ENCODE measurements at regions not wholly inside any gene's neighbourhood (a gene's known extent, or its start where the extent isn't known, plus 50 kb on each side); places are given as distances from the start of the nearest gene placed in this dataset.

DNA sequence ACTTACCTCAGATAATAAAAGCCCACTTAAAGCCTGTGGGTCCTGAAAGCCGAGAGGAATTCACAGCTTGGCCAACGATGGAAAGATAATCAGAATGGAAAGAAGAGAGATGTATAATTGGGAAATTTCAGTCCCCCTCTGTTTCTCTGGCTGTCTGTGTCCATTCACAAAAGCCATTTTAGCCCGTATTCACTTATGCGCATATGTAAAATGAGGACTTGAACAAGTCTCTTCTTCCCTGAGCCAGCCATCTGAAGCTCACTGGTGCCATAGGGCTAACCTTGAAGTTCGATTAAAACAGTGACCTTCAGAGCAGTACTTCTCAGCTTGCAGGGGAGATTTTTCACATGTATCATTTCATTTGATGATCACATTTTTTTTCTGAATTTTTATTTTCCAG, 527.2 kb downstream of the GRIN2A start:
- no peak overlapping the region for H3K27ac ChIP-seq (ENCODE audit: insufficient read depth, low read depth, low read length)
- TF ChIP-seq CTCF (IDR thresholded peaks at IDR 0.05; ENCODE audit: extremely low read depth in 1 of 2, insufficient read depth in 1 of 2, low read depth in 1 of 2, low read length in 2 of 2) (no peak), EZH2 (IDR thresholded peaks at IDR 0.05; ENCODE audit: borderline replicate concordance, low read depth, low read length, severe bottlenecking) (no peak), MAX (IDR thresholded peaks at IDR 0.05; ENCODE audit: insufficient read depth, insufficient read length) (no peak), POLR2A (IDR thresholded peaks at IDR 0.05; ENCODE audit: low read depth, low read length) (no peak), FOS (IDR thresholded peaks at IDR 0.05; ENCODE audit: borderline replicate concordance, insufficient read depth, low read length) (no peak), GATA2 (IDR thresholded peaks at IDR 0.05; ENCODE audit: insufficient read depth, insufficient read length, low read depth, low read length) (no peak), JUN (IDR thresholded peaks at IDR 0.05; ENCODE audit: borderline replicate concordance, insufficient read depth, insufficient read length, low read depth) (no peak), MYC (IDR thresholded peaks at IDR 0.05; ENCODE audit: low read depth, low read length) (no peak), POLR2AphosphoS5 (IDR thresholded peaks at IDR 0.05; ENCODE audit: insufficient read depth, low read depth, low read length) (no peak)
- no peaks in the 10 kb centered on the region for H3K27me3 ChIP-seq (ENCODE audit: control insufficient read depth in 2 of 2, insufficient read depth in 2 of 2, low read length in 2 of 2)
- dilution Hi-C loops (cut with MboI; ENCODE audit: extremely low pct_ligation_motif_present, low sequenced_read_pairs) = no loop called here
- no peak for FAIRE-seq
- H3K9me3 ChIP-seq (replicated peaks; ENCODE audit: control insufficient read depth, insufficient read depth, low read length) = no peaks in the 10 kb centered on the region
- no peaks in the 10 kb centered on the region for H4K20me1 ChIP-seq (replicated peaks; ENCODE audit: control insufficient read depth, extremely low read depth, insufficient read depth, low read length)
- H3K9me1 ChIP-seq (replicated peaks; ENCODE audit: control insufficient read depth, extremely low read depth, insufficient read depth, low read length) = no peaks in the 10 kb centered on the region
- no peaks in the 10 kb centered on the region for H3K79me2 ChIP-seq (ENCODE audit: control insufficient read depth, insufficient read depth, low read length)
- no peaks in the 10 kb centered on the region for H3K36me3 ChIP-seq (ENCODE audit: control insufficient read depth in 2 of 2, extremely low read depth in 1 of 2, insufficient read depth in 2 of 2, low read length in 2 of 2)
- no peak overlapping the region for H3K9ac ChIP-seq (replicated peaks; ENCODE audit: extremely low read depth, insufficient read depth, low read length)
- intact Hi-C loops (cut with micrococcal nuclease) = no loop called here
- H2AFZ ChIP-seq (ENCODE audit: low read depth, low read length) = no peak overlapping the region
- H3K4me3 ChIP-seq (replicated peaks in 1 of 3; ENCODE audit: insufficient read depth in 1 of 3, low read depth in 1 of 3, low read length in 3 of 3) = no peak overlapping the region
- POLR2A ChIA-PET = no interaction called here
- no TSS peak for BruUV-seq (replicated peaks)
- CTCF ChIA-PET = no interaction called here
- DNase-seq (ENCODE audit: low read depth, low spot score) = no peak
- no peak overlapping the region for H3K4me2 ChIP-seq (ENCODE audit: insufficient read depth, low read length)
- H3K4me1 ChIP-seq (ENCODE audit: control insufficient read depth, extremely low read depth, insufficient read depth, low read length) = no peaks in the 10 kb centered on the region
